ENCODE measurements at regions not wholly inside any gene's neighbourhood (a gene's known extent, or its start where the extent isn't known, plus 50 kb on each side); places are given as distances from the start of the nearest gene placed in this dataset.
"Not testable (repeated sequence)": the region's sequence is repeated elsewhere in the genome, so short reads cannot be mapped to it uniquely, and the experiment has no call there.

DNA sequence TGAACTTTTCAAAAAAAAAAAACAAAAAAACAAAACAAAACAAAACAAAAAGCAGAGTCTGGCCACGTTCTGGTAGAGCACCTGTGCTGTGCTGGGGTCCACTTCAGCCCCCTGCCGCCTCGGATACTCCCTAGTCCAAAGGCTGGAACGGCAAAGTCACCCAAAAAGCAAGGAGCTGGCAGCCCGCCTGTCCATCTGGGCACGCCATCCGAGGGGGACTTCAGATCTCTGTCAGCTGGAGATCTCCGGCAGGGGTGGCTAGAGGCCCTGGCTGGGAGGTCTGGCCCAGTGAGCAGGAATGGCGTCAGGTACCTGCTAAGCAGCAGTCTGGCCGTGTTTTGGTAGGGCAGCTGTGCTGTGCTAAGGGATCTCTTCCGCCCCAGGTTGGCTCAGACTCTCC is 152.3 kb upstream of the ZNF516 start:
- DNase-seq (ENCODE audit: extremely low read depth in 1 of 2, low read depth in 1 of 2), result no peak

DNA sequence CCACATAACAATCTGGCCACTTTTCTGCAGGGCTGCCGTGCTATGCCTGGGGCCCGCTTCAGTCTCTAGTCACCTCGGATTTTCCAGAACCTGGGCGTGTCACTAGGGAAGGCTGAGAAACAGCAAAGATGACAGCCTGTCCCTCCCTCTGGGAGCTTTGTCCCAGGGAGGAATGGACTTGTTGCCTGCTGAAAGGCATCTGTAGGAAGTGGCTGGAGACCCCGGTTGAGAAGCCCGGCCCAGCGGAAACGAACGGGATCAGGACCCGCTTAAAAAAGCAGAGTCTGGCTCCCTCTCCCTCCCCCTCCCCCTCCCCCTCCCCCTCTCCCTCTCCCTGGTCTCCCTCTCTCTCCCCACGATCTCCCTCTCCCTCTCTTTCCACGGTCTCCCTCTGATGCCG is 149.5 kb upstream of the ZNF516 start:
- DNase-seq (ENCODE audit: extremely low read depth in 1 of 2, low read depth in 1 of 2), result no peak

DNA sequence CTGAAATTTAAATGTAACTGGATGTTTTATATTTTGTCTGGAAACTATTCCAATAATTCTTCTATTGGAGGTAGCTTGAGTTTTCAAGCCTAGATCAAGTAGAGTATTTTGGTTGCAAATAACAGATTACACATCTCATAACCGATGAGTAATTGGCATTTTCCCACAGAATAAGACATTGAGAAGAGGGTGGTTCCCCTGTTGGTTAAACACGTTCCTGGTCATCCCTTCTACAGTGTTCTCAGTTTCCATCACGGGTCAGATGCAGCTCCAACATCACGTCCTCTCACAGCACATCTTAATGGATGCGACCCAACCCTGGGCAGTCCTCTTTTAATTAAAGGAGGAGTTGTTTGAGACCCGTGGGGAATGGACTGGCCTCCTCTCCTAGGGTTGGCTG is 149.0 kb upstream of the ZNF516 start:
- DNase-seq (ENCODE audit: extremely low read depth in 1 of 2, low read depth in 1 of 2), result no peak

DNA sequence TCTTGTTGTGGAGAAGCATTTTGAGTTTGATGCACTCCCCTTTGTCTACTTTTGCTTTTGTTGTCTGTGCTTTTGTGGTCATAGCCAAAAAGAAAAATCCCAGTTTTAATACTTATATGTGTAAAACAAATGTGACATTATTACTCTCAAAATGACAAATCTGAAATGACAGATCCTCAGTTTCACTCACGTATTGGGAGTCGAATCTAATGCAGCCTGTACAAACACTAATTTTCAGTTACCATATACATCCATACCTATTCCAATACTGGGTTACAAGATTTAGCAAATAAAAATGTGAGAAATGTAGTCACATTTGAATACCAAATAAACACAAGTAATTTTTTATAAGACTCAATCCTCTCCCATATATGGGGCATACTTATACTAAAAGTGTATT is 148.2 kb upstream of the ZNF516 start:
- DNase-seq (ENCODE audit: extremely low read depth in 1 of 2, low read depth in 1 of 2), result no peak

DNA sequence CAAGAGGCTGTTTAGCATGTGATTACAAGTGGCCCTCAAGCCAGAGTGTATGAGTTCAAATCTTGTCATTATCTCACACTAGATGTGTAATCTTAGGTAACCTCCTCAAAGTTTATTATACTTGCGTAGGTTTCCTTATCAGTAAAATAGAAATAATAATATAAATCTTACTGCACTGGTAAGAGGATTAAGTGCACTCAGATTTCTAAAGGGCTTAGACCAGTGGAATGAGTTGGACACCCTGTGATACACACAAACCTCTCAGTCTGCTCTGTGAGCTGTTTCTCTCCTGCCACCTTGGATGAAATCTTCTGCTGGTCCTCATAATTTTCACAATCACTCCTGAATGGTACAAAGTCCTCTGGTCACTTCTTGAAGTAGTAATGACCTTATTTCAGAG is 145.4 kb upstream of the ZNF516 start:
- DNase-seq (ENCODE audit: extremely low read depth in 1 of 2, low read depth in 1 of 2), result no peak

DNA sequence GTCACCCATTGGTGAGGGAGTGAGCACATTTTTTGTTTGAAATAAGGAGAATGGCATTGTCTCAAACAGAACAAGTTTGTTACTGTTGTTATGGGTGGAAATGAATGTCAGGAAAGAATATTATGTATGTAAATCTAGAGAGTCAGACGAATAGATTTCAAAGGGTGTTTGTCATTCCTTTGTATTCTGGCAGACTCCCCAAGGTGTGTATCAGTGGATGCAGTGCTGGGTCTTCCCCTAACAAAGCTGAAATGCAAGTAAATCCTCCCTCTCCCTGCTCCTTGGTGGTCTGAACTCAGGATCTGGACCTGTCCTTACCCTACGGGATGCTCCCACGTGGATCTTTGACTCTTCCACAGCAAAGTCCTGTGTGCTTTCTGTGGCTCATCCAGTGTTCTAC is 139.5 kb upstream of the ZNF516 start:
- DNase-seq (ENCODE audit: extremely low read depth in 1 of 2, low read depth in 1 of 2), result no peak

DNA sequence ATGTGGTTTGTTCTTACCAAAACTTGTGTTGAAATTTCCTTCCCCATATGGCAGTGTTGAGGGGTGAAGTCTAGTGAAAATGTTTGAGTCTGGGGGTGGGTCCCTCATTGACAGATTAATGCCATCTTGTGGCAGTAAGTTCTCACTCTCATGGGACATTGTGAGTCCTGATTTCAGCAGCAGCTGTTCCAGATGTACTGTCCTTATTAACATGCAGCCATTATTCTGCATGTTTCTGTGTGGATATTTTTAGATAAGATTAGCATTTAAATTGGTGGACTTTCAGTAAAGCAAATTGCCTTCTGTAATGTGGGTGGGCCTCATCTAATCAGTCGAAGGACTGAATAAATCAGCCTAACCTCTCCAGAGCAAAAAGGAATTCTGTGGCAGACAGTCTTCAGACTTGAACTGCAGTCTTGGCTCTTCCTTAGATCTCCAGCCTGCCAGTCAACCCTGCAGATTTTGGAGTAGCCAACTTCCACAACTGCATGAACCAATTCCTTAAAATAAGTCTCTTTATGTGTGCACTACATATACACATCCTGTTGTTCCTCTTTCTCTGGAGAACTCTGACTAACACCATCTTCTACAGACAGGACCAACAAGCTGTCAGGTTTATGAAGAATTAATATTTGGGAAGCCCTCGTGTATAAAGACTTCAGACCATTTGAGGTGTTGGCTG is 138.7 kb upstream of the ZNF516 start:
- DNase-seq (ENCODE audit: extremely low read depth in 1 of 2, low read depth in 1 of 2), result no peak

DNA sequence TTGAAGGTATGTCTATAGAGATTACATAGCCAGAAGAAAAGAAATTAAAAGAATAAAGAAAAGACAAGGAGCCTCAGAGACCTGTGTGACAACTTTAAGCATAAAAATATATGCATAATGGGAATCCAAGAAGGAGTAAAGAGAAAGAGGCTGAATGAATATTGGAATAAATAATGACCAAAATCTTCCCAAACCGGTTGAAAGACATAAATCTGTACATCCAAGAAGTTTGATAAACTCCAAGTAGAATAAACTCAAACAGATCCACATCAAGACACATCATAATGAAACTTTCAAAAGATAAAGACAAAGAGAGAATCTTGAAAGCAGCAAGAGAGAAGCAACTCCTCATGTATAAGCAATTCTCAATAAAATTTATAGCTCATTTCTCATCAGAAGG is 132.4 kb upstream of the ZNF516 start:
- DNase-seq (ENCODE audit: extremely low read depth in 1 of 2, low read depth in 1 of 2), result no peak

DNA sequence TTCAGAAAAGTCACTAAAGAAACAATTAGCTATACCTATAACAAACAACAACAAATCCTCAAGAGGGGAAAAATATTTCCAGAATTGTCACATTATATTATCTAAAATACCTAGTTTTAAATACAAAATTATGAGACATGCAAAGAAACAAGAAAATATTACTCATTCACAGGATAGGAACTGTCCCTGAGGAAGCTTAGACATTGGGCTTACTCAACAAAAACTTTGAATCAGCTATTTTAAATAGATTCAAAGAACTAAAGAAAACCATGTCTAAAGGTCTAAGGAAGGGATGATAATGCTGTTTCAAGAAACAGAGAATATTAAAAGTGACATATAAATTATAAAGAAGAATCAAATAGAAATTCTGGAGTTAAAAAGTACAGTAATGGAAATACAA is 131.9 kb upstream of the ZNF516 start:
- DNase-seq (ENCODE audit: extremely low read depth in 1 of 2, low read depth in 1 of 2), result no peak

DNA sequence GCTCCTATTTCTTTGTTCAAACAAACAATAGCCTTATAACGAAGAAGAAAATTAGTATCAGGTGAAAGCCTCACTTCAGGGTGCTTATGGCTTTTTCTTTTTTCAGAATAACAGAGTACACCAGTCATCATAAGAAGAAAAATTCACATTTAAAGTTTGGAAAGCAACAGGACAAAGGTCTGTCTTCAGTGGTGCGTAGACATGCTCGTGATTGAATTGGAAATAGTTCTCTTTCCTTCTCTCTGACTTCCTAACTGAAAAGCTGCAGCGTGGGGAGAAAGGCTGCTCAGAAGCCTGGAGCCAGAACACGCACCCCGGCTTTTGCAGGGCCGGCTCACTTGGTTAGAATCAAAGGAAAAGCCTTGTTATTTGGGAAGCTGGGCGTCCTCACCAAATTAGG is 127.6 kb upstream of the ZNF516 start:
- DNase-seq (ENCODE audit: extremely low read depth in 1 of 2, low read depth in 1 of 2), result no peak

DNA sequence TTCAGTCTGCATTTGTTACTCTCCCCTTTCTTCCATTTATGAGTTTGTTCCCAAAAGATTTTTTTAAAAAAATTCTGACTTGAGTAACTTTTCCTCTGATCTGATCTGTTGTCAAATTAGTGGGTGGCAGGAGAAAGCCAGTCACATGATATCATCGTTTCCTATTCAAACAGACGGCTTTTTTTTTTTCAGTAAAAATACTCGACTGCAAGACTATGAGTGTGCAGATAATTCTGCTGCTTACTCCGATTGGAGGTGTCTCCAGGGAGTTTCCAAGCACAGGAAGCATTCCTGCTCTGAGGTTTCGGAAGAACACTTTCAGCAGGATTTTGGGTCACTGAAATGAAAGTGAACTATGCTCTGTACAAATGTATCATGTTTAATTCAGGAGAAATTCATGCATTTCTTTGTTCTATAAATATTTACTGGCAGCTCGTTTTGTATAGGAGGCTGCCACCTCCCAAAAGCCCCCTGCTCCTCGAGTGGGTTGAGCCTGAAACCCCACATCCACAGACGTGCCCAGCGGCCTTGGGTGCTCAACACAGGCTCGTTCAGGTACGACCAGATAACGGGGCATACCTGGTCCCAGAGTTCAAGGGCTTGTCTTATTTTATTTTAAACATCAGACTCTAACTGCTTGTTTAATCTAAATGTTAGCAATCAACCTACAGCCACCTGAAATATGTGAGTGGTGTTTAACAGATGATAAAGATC is 126.9 kb upstream of the ZNF516 start:
- DNase-seq (ENCODE audit: extremely low read depth in 1 of 2, low read depth in 1 of 2), result no peak

DNA sequence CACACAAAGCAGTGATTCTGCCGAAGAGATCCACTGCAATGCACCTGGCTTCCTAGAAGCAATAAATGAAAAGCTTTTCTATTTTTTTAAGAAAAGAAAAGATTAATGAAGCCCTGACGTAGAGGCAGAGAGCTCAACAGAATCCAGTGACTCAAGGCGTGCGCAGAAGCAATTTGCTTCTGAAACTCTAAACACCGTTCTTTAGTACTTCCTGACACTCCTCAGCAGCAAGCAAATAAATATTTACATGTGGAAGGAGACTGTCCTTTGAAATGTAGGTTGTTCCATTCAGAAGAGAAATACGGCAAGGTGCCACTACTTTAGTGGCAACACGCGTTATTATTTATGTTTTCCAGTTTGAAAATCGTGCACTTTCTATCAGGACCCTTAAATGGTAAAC is 126.2 kb upstream of the ZNF516 start:
- no peak for DNase-seq (ENCODE audit: extremely low read depth in 1 of 2, low read depth in 1 of 2)

DNA sequence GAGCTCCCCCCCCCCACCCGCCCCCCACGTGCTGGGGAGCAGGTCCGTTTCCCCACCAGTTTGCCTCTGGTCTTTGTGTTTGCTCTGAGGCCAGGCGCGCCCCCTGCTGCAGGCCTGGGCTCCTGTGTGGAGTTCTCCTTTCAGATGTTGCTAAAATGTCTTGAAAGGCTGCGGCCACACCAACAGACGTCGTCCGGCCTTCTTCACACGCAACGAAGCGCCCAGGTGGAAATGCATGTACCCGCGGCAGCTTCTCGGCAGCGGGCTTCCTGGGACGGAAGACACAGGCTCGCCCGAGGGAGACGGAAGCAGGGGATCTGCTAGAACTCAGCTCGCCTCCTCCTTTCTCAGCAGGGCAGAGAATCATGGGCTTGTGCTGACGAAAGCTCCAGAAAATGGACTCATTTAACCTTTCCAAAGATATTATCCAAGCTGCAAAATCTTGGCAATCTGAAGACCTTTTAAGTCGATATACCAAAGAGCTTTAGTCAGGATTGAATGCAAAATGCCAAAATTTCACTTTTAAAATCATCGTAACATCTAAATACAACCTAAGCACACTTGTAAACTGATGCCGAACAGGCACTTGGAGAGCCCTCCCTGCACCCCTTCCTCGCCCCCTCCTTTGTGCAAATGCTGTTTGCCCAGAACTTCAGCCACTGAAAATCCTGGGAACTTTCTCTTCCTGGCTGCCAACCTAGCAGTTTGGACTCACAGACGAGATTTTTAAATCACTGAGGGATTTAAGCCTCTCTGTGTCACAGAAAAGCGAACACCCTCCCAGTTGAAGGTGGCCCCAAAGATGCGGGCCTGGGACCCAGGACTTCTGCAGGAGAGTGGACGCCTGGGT is 125.5 kb upstream of the ZNF516 start:
- no peak for DNase-seq (ENCODE audit: extremely low read depth in 1 of 2, low read depth in 1 of 2)

DNA sequence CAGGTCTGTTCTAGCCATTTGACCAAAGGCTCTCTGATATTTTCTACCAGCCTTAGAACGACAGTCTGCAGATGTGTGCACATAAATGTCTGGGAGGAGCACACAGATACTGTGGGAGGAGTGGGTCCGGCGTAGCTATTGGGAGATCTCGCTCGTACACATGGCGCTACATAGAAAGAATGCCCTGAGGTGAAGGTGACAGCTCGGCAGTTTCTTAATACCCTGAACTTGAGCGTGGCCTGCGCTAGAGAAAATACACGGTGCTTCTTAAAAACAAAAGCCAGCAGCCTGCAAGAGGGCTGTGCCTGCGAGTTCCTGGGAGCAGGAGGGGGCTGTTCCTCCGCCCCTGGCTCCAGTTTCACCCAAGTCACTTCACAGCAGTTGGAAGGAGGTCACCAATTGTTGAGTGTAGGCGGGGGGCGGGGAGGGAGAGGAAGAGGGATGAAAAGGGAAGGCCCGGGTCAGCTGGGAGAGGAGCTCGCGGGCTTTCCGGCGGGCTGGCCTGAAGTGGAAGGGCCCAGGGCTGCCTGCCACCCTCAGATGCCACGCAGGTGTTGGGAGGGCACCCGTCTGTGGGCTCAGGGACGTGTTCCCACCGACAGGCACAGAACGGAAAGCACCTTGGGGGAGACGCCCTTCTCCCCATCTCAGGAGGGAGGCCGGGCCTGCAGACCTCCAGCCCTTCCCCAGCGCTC is 124.7 kb upstream of the ZNF516 start:
- DNase-seq (ENCODE audit: extremely low read depth in 1 of 2, low read depth in 1 of 2), result no peak

DNA sequence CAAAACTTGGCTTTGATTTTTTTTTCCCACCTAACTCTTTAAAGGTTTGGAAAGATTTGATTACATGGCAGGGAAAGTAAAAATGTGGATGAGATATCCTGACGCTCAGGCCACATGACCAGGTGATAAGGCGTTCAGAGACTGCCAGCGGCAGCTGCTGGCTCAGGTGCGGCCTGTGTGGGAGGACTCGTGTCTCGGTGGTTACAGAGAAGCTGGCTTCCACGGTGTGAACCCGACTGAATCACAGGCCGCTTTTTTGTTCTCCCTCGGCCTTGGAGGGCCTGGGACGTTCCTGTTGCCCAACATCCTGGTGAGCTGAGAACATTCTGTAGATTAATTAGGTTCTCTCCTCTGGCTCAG is 124.2 kb upstream of the ZNF516 start:
- DNase-seq (ENCODE audit: extremely low read depth in 1 of 2, low read depth in 1 of 2), result no peak

DNA sequence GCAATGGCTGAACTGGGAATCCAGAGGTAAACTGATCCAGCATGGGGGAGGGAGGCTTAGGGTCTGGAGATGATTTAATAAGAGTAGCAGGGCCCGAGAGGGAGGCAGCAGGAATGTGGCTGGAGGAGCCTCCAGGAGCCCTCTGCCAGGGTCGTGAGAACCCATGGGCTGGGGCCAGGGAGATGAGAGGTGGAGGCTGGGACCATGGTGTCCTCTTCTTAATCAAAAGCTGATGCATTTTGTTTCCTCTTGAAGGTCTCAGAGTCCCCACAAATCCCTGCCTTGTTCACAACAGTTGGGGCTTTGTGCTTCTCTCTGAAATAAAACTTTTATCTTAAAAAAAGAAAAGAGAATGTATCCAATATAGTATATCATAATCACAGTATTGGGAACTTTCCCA is 123.7 kb upstream of the ZNF516 start:
- DNase-seq (ENCODE audit: extremely low read depth in 1 of 2, low read depth in 1 of 2), result no peak

DNA sequence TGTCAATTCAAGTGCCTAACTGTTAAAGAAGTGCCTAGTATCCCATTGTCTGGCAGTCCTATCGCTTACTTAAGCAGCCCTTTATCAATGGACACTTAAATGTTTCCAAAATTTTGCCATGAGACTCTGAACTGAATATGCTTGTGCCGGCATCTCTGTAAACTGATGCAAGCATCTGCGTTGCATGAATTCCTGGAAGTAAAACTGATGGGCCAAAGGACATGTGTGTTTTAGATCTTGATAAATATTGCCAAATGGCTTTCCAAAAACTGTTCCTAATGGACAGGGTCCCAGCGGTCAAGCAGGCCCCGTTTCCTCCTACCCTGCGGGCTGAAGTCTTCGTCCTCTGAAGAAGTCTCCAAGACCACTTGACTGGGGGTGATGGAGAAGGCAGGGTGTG is 121.3 kb upstream of the ZNF516 start:
- no peak for DNase-seq (ENCODE audit: extremely low read depth in 1 of 2, low read depth in 1 of 2)

DNA sequence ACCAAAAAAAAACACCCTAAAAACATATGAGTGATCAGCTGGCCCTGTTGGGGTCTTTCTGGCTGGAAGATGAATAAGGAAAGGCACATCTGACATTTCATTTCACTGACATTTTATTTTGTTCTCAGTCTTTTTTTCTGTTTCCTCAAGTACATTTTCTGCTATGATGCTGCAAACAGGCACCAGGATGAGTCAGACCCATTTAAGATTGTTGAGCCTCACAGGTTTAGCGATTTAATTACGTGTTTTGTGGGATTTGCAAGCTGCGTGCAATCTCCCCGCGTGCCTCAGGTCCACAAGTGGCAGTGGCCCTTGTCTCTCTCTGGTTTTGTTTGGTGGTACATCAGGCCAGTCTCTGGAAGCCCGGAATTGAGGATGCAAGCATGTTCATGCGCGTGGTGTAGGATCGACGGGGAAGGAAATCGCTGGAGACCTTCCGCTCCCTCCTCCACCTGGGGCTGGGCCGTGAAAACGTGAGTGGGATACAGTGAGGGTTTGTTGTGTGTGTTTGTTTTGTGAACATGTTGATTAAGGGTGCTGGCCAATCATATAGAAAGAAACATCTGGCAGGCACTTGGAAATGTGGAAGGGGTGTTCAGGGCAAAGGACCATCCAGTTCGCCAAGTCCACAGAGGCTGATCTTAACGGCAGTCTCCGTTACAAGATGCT is 120.2 kb upstream of the ZNF516 start:
- no peak for DNase-seq (ENCODE audit: extremely low read depth in 1 of 2, low read depth in 1 of 2)

DNA sequence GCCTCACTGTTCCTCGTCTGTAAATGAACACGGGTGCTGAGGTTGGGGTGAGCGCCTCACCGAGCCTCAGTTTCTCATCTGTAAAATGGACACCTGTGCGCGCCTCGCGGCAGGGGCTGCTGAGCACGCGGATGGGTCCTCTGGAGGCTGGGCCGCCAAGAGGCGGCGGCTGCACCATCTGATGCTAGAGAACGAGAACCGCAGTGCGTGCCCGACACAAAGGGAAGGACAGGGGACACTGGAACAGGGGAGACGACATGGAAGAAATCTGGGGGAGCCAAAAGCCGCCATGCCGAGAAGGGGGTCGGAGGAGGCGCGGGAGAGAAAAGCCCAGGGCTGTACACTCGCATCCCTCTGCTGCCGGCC is 118.7 kb upstream of the ZNF516 start:
- no peak for DNase-seq (ENCODE audit: extremely low read depth in 1 of 2, low read depth in 1 of 2)

DNA sequence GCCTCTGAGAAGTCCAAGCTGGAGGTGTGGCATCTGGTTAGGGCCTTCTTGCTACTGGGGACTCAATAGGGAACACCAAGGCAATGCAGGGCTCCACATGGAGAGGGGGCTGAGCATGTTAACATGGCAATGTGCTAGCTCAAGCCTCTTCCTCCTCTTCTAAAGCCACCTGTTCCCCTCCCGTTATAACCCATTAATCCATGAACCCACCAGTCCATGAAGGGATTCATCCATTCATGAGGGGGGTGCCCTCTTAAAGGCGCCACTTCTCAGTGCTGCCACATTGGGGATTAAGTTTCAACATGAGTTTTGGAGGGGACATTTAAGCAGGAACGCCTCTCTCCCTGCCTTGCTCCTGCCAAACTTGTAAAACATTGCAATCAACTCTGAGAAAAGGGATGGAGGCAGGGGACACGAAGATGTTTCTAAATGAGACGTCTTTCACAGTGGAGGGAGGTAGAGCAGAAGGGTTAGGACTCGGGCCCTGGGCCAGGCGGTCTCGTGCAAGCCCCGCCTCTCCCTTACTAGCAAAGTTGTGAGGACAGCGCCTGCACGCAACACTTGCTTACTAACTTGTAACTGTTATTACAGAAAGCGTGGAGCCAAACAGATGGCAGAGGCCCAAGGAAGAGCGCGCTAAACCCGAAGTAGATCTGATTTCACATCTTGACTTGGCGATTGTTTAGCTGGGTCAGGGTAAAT is 118.2 kb upstream of the ZNF516 start:
- no peak for DNase-seq (ENCODE audit: extremely low read depth in 1 of 2, low read depth in 1 of 2)

DNA sequence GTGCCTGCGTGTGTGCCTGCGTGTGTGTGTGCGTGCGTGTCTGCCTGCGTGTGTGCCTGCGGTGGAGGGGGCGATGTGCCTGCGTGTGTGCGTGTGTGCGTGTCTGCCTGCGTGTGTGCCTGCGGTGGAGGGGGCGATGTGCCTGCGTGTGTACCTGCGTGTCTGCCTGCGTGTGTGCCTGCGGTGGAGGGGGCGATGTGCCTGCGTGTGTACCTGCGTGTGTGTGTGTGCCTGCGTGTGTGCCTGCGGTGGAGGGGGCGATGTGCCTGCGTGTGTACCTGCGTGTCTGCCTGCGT is 116.7 kb upstream of the ZNF516 start:
- not testable (repeated sequence) for DNase-seq (ENCODE audit: extremely low read depth in 1 of 2, low read depth in 1 of 2)
